DOHH2 (cell line): ENCODE measurements at regions not wholly inside any gene's neighbourhood (a gene's known extent, or its start where the extent isn't known, plus 50 kb on each side); places are given as distances from the start of the nearest gene placed in this dataset.
A peak's percentile ranks its signal among the peaks of the same experiment; 100 is the strongest.

Source experiments
- H3F3A ChIP-seq: fragments of 200-600 bp; sonication (generic), shearing (Covaris generic); 2 replicates; pipeline ENCODE4 v1.6.0; 2016; ENCODE audit warnings: antibody characterized with exemption, mild to moderate bottlenecking; ENCODE audit not compliant: control insufficient read depth, insufficient read depth
- H3K27ac ChIP-seq: fragments of 200-600 bp; sonication (generic); 2 replicates; pipeline ENCODE4 v1.5.1; 2014; ENCODE audit warnings: low read depth, mild to moderate bottlenecking, low read length, moderate library complexity
- H3K27me3 ChIP-seq: fragments of 200-600 bp; sonication (generic); 2 replicates; pipeline ENCODE4 v1.6.1; 2014; ENCODE audit warnings: mild to moderate bottlenecking, low read length, mixed read lengths; ENCODE audit not compliant: control insufficient read depth
- H3K36me3 ChIP-seq: fragments of 200-600 bp; sonication (generic); 2 replicates; pipeline ENCODE4 v1.6.1; 2014; ENCODE audit warnings: mild to moderate bottlenecking, low read length, moderate library complexity, mixed read lengths; ENCODE audit not compliant: control insufficient read depth
- H3K4me1 ChIP-seq: fragments of 200-600 bp; sonication (generic); 2 replicates; pipeline ENCODE4 v1.6.1; 2014; ENCODE audit warnings: mild to moderate bottlenecking, low read length, mixed read lengths; ENCODE audit not compliant: control insufficient read depth
- H3K4me2 ChIP-seq: fragments of 200-600 bp; sonication (generic); 2 replicates; pipeline ENCODE4 v1.6.0; 2014; ENCODE audit warnings: mild to moderate bottlenecking, low read length, moderate library complexity
- H3K4me3 ChIP-seq: fragments of 200-600 bp; sonication (generic); 2 replicates; pipeline ENCODE4 v1.5.1; 2014; ENCODE audit warnings: mild to moderate bottlenecking, low read length, mixed read lengths
- H3K79me2 ChIP-seq: fragments of 200-600 bp; sonication (generic); 2 replicates; pipeline ENCODE4 v1.6.1; 2014; ENCODE audit warnings: mild to moderate bottlenecking, low read length, mixed read lengths; ENCODE audit not compliant: control insufficient read depth
- H3K9me2 ChIP-seq: fragments of 200-600 bp; sonication (generic); replicated peaks from 2 replicates; pipeline ENCODE4 v1.6.1; 2014; ENCODE audit warnings: mild to moderate bottlenecking, low read length, mixed read lengths; ENCODE audit not compliant: control insufficient read depth
- H3K9me3 ChIP-seq: fragments of 200-600 bp; sonication (generic); 2 replicates; pipeline ENCODE4 v1.6.1; 2014; ENCODE audit warnings: antibody characterized with exemption, low read length, mixed read lengths; ENCODE audit not compliant: control insufficient read depth, insufficient read depth
- H4K20me1 ChIP-seq: fragments of 200-600 bp; sonication (generic); 2 replicates; pipeline ENCODE4 v1.6.0; 2014; ENCODE audit warnings: low read depth, mild to moderate bottlenecking, antibody characterized with exemption, low read length, moderate library complexity; ENCODE audit not compliant: control insufficient read depth, insufficient read depth
- EZH2phosphoT487 ChIP-seq: fragments of 200-600 bp; sonication (generic); IDR thresholded peaks from 2 replicates; pipeline ENCODE4 v1.6.1; 2017; ENCODE audit warnings: borderline replicate concordance, mild to moderate bottlenecking, antibody characterized with exemption, low read length, moderate library complexity, mixed read lengths
- TF ChIP-seq, protein P1 (sequence below): fragments of 200-600 bp; sonication (generic); IDR thresholded peaks from one replicate; pipeline ENCODE4 v1.5.1; 2014; ENCODE audit warnings: antibody characterized with exemption, mild to moderate bottlenecking, low read depth, low read length; ENCODE audit not compliant: poor library complexity, severe bottlenecking

DNA sequence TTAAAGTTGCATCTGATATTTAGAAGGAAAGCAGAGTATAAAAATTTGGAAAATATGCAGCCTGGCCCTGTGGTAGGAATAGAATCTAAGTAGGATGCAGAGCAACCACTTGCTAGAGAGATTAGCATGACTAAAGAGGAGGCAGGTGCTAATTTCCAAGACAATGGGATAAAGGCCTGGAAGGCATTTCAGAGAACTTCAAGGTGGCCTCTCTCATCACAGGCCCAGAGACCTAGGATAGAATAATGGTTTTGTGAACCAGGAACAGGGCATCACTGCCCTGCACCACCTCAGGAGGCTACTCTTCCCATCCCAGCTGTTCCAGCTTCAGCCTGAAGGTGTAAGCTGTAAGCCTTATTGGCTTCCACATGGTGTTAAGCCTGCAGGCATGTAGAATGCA is 621.7 kb upstream of the HS3ST1 start:
- Histone ChIP-seq H3K79me2 (no peaks in the 10 kb centered on the region), H3K27me3 (no peaks in the 10 kb centered on the region), H4K20me1 (no peaks in the 10 kb centered on the region), H3K4me2 (no peak overlapping the region), H3K27ac (no peak overlapping the region), H3K36me3 (no peaks in the 10 kb centered on the region), H3K4me3 (no peak overlapping the region), H3K4me1 (no peaks in the 10 kb centered on the region), H3K9me3 (no peaks in the 10 kb centered on the region), H3K9me2 (no peaks in the 10 kb centered on the region), H3F3A (no peaks in the 10 kb centered on the region)
- TF ChIP-seq, protein P1, sequence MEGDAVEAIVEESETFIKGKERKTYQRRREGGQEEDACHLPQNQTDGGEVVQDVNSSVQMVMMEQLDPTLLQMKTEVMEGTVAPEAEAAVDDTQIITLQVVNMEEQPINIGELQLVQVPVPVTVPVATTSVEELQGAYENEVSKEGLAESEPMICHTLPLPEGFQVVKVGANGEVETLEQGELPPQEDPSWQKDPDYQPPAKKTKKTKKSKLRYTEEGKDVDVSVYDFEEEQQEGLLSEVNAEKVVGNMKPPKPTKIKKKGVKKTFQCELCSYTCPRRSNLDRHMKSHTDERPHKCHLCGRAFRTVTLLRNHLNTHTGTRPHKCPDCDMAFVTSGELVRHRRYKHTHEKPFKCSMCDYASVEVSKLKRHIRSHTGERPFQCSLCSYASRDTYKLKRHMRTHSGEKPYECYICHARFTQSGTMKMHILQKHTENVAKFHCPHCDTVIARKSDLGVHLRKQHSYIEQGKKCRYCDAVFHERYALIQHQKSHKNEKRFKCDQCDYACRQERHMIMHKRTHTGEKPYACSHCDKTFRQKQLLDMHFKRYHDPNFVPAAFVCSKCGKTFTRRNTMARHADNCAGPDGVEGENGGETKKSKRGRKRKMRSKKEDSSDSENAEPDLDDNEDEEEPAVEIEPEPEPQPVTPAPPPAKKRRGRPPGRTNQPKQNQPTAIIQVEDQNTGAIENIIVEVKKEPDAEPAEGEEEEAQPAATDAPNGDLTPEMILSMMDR: no peak
- no peak for TF ChIP-seq EZH2phosphoT487

DNA sequence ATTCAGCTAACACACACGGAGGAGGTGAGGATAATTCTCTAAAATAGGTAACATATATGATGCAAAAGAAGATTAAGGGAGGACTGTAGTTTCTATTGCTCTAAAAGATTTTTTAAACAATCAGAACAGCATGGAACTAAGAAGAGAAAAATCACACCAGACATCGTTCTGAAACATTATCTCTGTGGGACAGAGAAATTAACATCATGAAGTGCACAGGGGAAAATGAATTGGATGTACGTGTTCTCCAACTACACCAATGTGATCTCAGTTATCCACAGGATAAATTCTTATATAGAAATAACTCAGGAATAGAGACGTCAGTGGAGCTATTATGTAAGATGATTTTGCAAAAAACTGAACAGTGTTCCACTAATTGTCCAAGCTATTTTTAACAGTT is 614.1 kb upstream of the HS3ST1 start:
- no peak overlapping the region for H3K27ac ChIP-seq

DNA sequence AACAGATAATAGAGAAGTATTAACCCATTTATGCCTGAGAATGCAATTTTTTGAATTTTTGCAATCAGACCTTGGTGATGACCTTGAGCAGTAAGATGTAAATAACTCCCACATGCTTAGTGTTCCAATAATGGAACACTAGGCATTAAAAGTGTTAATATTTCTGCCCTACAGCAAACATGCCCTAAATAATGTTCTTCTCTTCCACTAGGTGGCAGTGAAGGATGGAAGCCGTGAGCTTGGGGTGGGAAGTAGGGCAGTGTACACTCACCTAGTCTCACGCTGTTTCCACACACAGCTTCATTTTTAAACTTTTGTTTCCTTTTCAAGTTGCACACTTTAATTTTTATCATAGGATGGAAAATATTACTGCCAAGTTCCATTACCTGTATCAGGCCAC is 613.1 kb upstream of the HS3ST1 start:
- no peaks in the 10 kb centered on the region for H3K36me3 ChIP-seq
- no peaks in the 10 kb centered on the region for H3K79me2 ChIP-seq
- no peak overlapping the region for H3K4me2 ChIP-seq
- H4K20me1 ChIP-seq: no peaks in the 10 kb centered on the region
- no peaks in the 10 kb centered on the region for H3K27me3 ChIP-seq
- no peaks in the 10 kb centered on the region for H3K4me1 ChIP-seq
- H3F3A ChIP-seq: no peaks in the 10 kb centered on the region
- TF ChIP-seq, protein P1: peak; percentile 43
- no peak for TF ChIP-seq EZH2phosphoT487
- peaks cover 10% of the 10 kb centered on the region for H3K9me3 ChIP-seq
- no peak overlapping the region for H3K4me3 ChIP-seq
- no peak overlapping the region for H3K27ac ChIP-seq
- no peaks in the 10 kb centered on the region for H3K9me2 ChIP-seq

More for the DNA sequence above, 614.1 kb upstream of the HS3ST1 start:
- Histone ChIP-seq H3F3A (no peaks in the 10 kb centered on the region), H3K27me3 (no peaks in the 10 kb centered on the region), H3K79me2 (no peaks in the 10 kb centered on the region), H3K9me3 (peaks cover 10% of the 10 kb centered on the region), H3K36me3 (no peaks in the 10 kb centered on the region), H4K20me1 (no peaks in the 10 kb centered on the region), H3K4me3 (no peak overlapping the region), H3K4me1 (no peaks in the 10 kb centered on the region), H3K9me2 (no peaks in the 10 kb centered on the region), H3K4me2 (no peak overlapping the region)
- TF ChIP-seq EZH2phosphoT487: no peak
- TF ChIP-seq, protein P1: no peak

DNA sequence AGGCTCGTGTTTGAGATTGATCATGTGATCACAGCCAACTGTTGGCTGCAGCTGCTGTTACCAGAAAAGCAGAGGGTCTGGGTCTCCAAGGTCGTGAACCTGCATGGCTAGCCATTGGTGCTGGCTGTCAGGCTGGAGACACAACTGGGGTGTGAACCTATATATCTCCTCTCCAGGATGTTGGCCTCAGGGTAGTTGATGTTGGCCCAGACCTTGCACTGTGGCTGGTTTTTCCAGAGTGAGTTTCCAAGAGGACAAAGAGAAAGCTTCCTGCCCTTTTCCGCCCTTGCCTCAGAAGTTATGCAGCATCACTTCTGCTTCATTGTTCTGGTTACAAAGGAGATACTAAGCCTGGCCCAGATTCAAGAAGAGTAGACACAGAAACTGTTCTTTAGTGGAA is 607.8 kb upstream of the HS3ST1 start:
- no peak overlapping the region for H3K27ac ChIP-seq
- H3K79me2 ChIP-seq: no peaks in the 10 kb centered on the region
- no peak overlapping the region for H3K4me2 ChIP-seq
- H3K9me3 ChIP-seq: peaks cover 10% of the 10 kb centered on the region
- no peaks in the 10 kb centered on the region for H3K27me3 ChIP-seq
- no peak for TF ChIP-seq EZH2phosphoT487
- TF ChIP-seq, protein P1: no peak
- no peaks in the 10 kb centered on the region for H4K20me1 ChIP-seq
- no peaks in the 10 kb centered on the region for H3K9me2 ChIP-seq
- no peaks in the 10 kb centered on the region for H3F3A ChIP-seq
- no peaks in the 10 kb centered on the region for H3K4me1 ChIP-seq
- H3K4me3 ChIP-seq: no peak overlapping the region
- no peaks in the 10 kb centered on the region for H3K36me3 ChIP-seq
